A549 (cell line): ENCODE measurements at regions not wholly inside any gene's neighbourhood (a gene's known extent, or its start where the extent isn't known, plus 50 kb on each side); places are given as distances from the start of the nearest gene placed in this dataset.

Experiments
- CBX8 ChIP-seq: fragments of 200-600 bp; sonication (generic); IDR thresholded peaks from 2 replicates; pipeline ENCODE4 v1.6.1; 2016
- HDAC2 ChIP-seq: fragments of 200-600 bp; sonication (generic); IDR thresholded peaks from 2 replicates; pipeline ENCODE4 v1.6.1; 2016
- HOXA7 ChIP-seq: fragments of 250-450 bp; sonication (Bioruptor Pico); IDR thresholded peaks from 2 replicates; pipeline ENCODE4 v1.5.0; 2020; ENCODE audit warnings: mild to moderate bottlenecking, moderate library complexity
- RAD21 ChIP-seq, 2 experiments: fragments of >200 bp in 1 of 2; sonication (Bioruptor Twin) in 1 of 2; formaldehyde crosslinking in 1 of 2; IDR thresholded peaks in 1 of 2; conservative IDR thresholded peaks in 1 of 2; 2 replicates in 1 of 2; 3 replicates in 1 of 2; pipeline ENCODE4 v1.6.1; 2012 to 2018; ENCODE audit warnings: inconsistent platforms in 1 of 2
- TF ChIP-seq, protein P1 (sequence below): fragments of >200 bp; sonication (Bioruptor Twin); formaldehyde crosslinking; IDR thresholded peaks from 3 replicates; pipeline ENCODE4 v1.5.1; 2016
- TF ChIP-seq, protein P2 (sequence below): fragments of 450-650 bp; IDR thresholded peaks from 2 replicates; pipeline ENCODE4 v1.6.1; 2014; ENCODE audit warnings: antibody characterized with exemption

DNA sequence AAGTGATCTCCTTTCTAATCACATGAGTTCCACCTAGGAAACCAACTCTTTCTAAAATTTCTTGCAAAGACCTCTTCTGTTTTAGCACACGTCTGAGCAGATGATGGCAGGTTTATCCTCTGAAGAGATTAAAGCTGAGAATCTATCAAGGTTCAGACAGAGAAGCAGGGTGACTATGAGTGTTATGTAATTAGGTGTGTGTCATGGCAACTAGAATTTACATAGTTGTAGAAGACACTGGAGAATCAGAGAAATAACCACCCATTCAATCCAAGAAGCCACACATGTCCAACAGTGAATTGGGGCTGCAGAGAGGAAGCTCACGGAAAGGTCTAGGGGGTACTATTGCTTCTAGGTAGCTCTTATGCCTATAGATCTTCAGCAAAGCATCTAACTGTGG is 600.5 kb downstream of the PYDC2 start:
- TF ChIP-seq, protein P1, sequence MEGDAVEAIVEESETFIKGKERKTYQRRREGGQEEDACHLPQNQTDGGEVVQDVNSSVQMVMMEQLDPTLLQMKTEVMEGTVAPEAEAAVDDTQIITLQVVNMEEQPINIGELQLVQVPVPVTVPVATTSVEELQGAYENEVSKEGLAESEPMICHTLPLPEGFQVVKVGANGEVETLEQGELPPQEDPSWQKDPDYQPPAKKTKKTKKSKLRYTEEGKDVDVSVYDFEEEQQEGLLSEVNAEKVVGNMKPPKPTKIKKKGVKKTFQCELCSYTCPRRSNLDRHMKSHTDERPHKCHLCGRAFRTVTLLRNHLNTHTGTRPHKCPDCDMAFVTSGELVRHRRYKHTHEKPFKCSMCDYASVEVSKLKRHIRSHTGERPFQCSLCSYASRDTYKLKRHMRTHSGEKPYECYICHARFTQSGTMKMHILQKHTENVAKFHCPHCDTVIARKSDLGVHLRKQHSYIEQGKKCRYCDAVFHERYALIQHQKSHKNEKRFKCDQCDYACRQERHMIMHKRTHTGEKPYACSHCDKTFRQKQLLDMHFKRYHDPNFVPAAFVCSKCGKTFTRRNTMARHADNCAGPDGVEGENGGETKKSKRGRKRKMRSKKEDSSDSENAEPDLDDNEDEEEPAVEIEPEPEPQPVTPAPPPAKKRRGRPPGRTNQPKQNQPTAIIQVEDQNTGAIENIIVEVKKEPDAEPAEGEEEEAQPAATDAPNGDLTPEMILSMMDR = no peak
- TF ChIP-seq CBX8 (no peak), HDAC2 (no peak), HOXA7 (CRISPR knock-in tag) (no peak), RAD21 (conservative IDR thresholded peaks at IDR 0.05 in 1 of 2, IDR thresholded peaks at IDR 0.05 in 1 of 2) (no peak)
- TF ChIP-seq, protein P2, sequence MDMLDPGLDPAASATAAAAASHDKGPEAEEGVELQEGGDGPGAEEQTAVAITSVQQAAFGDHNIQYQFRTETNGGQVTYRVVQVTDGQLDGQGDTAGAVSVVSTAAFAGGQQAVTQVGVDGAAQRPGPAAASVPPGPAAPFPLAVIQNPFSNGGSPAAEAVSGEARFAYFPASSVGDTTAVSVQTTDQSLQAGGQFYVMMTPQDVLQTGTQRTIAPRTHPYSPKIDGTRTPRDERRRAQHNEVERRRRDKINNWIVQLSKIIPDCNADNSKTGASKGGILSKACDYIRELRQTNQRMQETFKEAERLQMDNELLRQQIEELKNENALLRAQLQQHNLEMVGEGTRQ = no peak
